ENCODE measurements at regions not wholly inside any gene's neighbourhood (a gene's known extent, or its start where the extent isn't known, plus 50 kb on each side); places are given as distances from the start of the nearest gene placed in this dataset.

DNA sequence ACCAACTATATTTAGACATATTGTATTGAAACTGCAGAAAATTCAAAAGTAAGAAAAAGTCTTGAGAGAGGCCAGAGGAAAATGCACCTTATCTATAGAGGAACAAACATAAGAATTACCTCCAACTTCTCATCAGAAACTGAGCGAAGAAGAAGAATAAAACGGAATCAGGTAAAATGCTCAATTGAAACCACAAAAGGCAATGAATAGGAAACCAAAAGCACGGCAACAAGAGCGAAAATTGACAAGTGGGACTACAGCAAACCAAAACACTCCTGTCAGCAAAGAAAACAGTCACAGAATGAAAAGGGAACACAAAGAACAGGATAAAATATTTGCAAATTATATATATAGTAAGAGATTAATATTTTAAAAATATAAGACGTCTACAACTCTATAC, 61.9 kb upstream of the PARP11 start (continued):
- TF ChIP-seq REST (IDR thresholded peaks at IDR 0.05; ENCODE audit: low read depth) (no peak), JUND (IDR thresholded peaks at IDR 0.05) (no peak), EZH2phosphoT487 (IDR thresholded peaks at IDR 0.05; ENCODE audit: borderline replicate concordance) (no peak), RAD21 (IDR thresholded peaks at IDR 0.05; ENCODE audit: low read depth) (no peak)

DNA sequence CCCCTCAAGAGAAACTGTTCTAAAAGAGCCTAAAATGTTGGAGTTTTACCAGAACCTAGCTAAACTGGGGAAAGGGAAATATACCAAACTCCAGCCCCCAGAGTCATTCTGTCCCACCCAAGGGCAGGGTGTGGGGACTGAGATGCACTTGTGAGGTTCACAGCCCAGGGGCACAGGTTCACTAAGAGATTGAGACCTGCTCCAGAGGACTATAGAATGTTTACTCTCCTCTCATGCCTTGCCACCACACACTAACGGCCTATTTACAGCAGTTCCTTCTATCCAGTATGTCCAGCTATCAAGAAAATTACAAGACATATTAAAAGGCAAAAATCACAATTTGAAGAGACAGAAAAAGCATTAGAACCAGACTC, 60.6 kb upstream of the PARP11 start:
- H3K9me3 ChIP-seq (ENCODE audit: control insufficient read depth in 1 of 2, insufficient read depth in 1 of 2, low read depth in 1 of 2, low read length in 2 of 2) = no peaks in the 10 kb centered on the region
- no peak overlapping the region for H3K9ac ChIP-seq (ENCODE audit: low read length)
- peaks cover 80% of the 10 kb centered on the region for H3K27me3 ChIP-seq (ENCODE audit: insufficient read depth, low read length)
- H3K4me2 ChIP-seq (ENCODE audit: low read length) = no peak overlapping the region
- no peaks in the 10 kb centered on the region for H4K20me1 ChIP-seq (ENCODE audit: insufficient read depth)
- POLR2A ChIA-PET = no interaction called here
- RAD21 ChIA-PET (ENCODE audit: low non-redundant PET in 1 of 2, low total read pairs in 2 of 2, uncharacterized antibody in 2 of 2, unreplicated experiment in 2 of 2) = interaction anchor here in 1 of 2 experiments (0.6 kb wide), 1 partner anchor 41 kb away, joined by 3 read pairs; no protein-coding TSS in a partner anchor
- TF ChIP-seq JUND (IDR thresholded peaks at IDR 0.05) = no peak
- H3K36me3 ChIP-seq (ENCODE audit: control insufficient read depth in 1 of 2, insufficient read depth in 2 of 2, low read length in 2 of 2) = no peaks in the 10 kb centered on the region
- H3K9me2 ChIP-seq (ENCODE audit: insufficient read depth) = no peaks in the 10 kb centered on the region
- ATAC-seq (no peak), DNase-seq (ENCODE audit: low read depth, low spot score) (no peak)
- H2AFZ ChIP-seq (ENCODE audit: low read depth, low read length, poor library complexity, severe bottlenecking) = no peak overlapping the region
- no TSS peak for BruUV-seq (replicated peaks)
- H3K79me2 ChIP-seq (ENCODE audit: insufficient read depth, low read length) = no peaks in the 10 kb centered on the region
- no peak overlapping the region for H3K4me3 ChIP-seq (replicated peaks in 1 of 2; ENCODE audit: low read depth in 1 of 2, low read length in 2 of 2)
- H3K27ac ChIP-seq (ENCODE audit: low read depth, low read length) = no peak overlapping the region
- intact Hi-C loops (cut with micrococcal nuclease) = no loop called here
- CTCF ChIA-PET = no interaction called here
- no peaks in the 10 kb centered on the region for H3K4me1 ChIP-seq (ENCODE audit: control insufficient read depth in 1 of 2, insufficient read depth in 2 of 2, low read length in 2 of 2)

Measured in HCT116 (cell line).